Stimulated activated CD4-positive, alpha-beta T cell treated with anti-CD3 and anti-CD28 coated beads, Interleukin-2, amount 100 ng/mL, for 48 hours (primary cell): ENCODE measurements at regions not wholly inside any gene's neighbourhood (a gene's known extent, or its start where the extent isn't known, plus 50 kb on each side); places are given as distances from the start of the nearest gene placed in this dataset.

Experiments used
- DNase-seq, 2 donors: peaks; one replicate each; pipeline ENCODE4 v3.0.0-alpha.2; 2020

DNA sequence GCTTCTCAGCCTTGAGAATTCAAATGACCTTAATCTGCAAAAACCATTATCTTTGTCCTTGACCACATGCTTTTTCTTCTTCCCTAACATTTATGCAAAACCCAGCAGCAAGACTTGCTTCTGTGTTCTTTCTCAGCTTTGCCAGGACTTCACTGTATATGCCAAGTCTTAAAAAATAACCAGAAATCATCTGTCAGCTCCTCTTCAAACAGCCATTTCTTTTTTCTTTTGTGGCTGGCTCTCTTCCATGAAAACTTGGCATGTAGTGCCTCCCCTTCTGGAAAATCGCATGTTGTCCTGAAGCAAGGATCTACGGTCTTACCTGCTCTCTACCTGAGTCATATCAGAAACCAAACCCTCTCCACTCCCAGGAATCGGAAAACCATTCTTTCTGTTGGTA, 364.9 kb downstream of the RPS29 start:
- no peak for DNase-seq

DNA sequence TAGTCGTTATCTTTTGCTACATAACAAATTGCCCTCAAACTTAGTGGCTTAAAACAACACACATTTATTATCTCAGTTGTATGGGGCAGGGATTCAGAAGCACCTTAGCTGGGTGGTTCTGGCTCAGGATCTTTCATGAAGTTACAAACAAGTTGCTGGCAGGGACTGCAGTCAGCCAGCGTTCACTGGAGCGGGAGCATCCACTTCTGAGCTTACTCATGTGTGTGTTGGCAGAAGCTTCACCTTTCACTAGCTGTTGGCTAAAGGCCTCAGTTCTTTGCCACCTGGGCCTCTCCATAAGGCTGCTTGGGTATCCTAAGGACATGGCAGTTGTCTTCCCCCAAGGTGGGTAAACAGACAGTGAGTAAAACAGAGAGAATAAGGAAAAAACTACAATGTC, 365.7 kb downstream of the RPS29 start:
- no peak for DNase-seq

DNA sequence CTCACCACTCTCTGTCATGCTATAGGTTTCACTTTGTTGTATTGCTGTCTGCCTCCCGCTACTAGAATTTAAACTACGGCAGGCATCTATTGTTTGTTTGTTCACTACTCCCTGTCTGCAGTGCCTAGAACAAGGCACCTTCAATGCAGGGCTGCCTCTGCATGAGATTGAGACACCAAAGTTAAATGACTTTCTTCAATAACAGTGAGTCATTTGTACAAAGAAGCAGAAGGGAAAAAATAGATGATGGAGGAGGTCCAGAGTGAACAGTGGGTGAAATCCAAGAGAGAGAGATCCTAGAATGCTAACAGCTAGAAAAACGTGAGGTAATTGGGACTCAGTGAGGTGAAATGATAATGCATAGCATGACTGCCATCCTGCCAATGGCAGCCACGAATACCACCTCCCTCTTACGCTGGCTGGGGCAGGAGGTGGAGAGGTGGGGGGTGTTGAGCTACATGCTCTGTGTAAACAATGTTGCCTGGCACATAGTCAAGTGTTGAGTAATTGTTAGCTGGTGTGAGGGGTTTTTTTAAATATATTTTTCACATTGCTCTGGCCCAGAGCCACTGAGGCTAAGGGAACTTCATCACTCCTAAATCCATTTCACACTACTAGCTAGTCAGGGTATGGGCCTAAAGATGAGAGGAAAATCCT, 367.6 kb downstream of the RPS29 start:
- no peak for DNase-seq

DNA sequence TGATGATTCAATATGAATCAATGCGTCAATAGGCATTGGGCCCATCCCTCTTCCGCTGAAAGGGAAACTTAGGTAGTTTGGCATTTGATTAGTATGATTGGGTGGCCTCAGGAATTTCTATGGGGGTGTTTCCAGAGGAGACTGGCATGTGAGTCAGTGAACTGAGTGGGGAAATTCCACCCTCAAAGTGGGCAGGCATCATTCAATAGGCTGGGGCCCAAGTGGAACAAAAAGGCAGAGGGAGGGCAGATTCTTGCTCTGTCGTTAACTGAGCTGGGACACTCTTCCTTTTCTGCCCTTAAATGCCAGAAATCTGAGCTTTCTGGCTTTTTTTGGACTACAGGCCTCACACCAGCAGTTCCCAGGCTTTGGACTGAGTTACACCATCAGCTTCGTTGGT, 373.5 kb downstream of the RPS29 start:
- DNase-seq, result no peak

DNA sequence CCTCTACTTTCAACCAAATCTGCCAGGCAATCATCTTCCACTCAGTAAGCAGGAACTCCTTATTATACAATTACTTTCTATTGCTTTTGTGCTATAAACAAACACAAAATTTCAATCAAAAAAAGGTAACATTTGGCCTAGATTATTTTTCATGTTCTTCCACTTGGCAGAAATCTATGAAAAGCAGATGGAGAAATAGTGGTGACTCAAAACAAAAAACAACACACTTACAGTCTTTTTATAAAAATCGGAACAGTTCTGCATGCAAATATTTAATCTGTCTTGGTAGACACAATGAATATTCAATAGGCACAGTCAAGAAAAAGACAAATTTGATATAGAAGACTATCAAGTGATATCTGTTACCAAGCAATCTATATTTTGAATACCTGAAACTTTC, 376.8 kb downstream of the RPS29 start:
- no peak for DNase-seq

DNA sequence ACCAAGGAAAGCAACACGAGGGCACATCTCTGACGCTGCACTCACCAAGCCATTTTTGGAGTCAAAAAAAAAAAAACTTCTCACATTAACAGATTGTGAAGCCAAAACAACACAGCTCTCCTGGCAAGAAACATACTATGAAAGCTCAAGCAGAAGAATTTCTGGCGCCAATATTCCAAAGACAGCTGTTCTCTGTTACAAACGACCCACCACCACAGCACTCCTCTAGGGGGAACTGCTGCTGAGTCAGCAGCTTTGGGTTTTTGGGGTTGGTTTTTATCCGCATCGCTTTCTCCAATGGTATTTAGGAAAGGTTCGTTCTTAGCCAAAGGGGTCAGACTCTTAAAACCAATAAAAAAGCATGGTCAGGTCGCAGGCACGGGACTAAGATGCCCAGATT, 379.4 kb downstream of the RPS29 start:
- DNase-seq, result no peak

DNA sequence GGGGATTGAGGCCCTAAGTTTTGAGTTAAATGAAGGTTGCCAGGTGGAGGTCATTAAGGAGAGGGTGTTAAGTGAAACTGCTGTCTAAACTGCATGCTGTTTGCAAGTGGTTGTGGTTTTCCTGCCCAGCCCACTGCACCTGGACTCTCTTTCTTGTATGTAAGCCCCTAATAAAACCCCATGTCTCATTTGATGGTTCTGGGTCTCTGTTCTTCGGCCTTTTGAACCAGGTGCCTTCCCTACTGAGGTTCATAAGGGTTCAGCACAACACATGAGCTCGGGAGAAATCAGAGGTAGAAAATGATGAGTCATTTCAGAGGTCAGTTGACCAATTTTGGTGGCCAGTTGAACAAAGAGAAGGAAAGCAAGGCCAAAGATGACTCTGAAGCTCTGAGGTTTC, 382.5 kb downstream of the RPS29 start:
- DNase-seq, result no peak

DNA sequence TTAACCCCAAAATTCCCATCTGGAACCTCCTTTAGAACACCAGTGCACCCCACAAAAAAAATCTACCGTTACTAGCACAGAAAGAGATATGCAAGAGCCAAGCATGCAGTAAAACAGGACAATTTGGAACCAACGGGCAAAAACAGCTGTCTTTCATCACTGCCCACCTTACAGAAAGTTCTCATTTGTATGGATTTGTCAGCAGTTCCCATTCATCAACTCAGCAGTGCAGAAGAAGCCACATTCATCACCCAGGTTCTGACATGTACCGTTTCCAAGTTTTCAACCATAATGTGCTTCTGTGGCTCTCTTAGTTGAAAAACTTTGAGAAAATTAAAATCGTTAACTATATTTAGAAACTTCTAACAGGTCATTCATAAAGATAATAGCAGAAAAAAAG, 387.0 kb downstream of the RPS29 start:
- DNase-seq, result no peak

DNA sequence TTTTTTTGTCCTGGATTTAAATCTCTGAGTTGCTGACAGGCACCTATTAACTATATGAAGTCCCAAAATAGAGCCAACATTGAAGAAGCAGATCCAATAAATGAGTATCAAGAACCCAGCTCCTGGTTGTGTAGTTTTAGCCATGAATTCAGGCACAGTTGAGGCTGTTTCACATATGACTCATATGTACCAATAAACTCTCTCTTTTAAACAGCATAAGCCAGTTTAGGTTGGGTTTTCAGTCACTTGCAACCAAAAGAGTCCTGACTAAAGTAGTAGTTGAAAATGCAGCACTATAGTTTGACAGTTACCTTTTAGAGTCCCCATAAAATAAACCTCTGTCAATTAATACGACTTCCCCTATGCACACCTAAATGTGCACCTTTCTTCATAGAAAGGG, 389.9 kb downstream of the RPS29 start:
- DNase-seq, result no peak

DNA sequence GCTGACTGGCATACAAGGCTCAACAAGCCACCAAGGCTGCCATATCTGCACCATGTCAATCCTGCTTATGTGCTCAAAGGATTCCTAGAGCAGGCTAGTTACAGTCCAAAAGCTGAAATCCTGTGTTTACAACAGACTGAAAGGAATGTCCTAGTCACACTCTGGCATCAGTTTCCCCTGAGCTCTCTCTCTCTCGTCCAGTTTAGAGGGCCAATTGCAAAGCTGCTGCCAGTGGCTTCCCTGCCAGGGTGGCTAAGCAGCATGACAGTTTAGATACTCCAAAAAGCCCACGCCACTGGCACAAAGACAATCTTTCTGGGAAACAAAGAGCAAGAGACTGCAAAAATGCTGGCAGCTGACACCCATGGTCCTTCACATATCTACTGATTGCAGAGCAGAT, 392.1 kb downstream of the RPS29 start:
- no peak for DNase-seq

DNA sequence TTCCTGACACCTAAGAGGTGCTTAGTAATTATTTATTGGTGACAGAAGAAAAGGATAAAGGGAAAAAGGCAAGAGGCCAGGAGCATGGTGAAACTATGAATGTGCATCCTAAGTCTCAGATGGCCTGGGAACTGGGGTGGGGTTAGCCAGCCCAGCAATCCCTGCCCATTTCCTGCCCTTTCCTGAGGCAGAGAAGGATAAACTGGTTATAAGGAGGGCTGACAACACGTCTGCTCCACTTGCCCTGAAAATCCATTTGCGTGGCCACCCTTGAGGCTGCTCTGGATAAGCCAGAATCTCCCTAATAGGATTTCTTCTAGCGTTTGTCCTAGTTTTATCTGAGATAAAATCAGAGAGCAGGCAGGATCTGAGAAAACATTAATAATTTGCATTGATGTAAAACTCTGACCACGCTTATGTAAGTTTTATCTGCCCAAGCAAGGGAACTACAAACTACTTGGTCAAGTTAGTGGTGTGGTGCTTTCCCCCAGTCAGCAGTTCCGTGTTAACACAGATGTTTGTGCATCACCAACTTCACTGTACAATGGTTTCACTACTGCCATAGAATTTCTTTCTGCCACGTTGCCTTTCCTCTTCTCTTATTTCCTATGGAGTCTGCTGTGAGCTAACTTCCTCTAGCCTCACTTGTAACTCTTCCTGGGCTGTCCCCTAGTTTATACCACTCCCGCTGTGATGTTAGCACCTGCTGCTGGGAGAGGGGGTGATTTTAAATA, 392.7 kb downstream of the RPS29 start:
- DNase-seq, result no peak

DNA sequence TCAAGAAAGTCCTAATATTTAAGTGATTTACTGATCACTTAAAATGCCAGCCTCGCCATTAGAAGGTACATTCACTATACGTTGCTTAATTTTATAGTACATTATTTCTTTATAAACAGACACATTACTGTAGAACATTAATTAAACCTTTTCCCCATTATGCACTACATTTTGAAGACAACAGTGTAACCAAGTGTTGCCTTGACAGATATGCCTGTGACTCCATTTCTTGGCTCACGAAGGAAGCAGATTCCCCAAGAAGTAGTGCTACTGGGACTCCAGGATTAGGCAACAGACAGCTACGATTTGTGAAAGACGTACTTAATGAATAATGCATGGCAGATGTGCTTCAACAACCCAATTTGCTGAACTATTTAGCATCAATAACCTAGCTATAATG, 394.8 kb downstream of the RPS29 start:
- no peak for DNase-seq

DNA sequence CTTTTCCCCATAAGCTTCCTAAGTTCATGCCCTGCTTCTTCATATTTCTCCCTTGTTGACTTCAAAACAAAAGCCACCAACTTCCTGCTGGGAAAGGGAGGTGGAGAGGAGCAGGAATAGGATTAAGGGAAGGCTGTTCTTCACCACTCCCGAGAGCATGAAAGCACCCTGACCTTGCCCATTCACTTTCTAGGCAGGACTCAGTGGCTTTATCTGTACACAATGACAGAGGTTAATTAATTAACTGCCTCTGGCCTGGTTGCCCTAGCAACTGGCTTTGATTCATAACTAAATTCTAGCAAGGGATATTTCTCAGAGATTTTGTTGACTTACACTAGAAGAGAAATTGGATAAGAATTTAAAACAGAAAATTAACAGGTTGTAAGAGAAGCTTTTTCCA, 396.8 kb downstream of the RPS29 start:
- no peak for DNase-seq

DNA sequence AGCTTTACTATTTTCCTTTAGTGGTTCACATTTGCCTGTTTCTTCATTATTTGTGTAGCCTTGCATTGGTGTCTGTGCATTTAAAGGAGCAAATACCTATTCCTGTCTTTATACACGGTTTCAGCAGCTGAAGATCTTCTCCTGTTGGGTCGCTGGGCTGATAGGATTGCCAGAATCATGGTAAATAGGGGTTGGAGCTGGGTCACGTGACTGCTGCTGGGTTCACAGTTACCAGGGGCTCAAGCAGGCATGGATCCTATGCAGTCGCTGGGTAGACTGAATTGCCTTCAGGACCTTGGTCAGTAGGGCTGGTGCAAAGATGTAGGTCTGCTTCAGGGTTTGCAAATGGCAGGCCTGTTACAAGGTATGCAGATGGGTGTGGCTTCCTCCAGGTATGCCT, 398.4 kb downstream of the RPS29 start:
- DNase-seq, result no peak

DNA sequence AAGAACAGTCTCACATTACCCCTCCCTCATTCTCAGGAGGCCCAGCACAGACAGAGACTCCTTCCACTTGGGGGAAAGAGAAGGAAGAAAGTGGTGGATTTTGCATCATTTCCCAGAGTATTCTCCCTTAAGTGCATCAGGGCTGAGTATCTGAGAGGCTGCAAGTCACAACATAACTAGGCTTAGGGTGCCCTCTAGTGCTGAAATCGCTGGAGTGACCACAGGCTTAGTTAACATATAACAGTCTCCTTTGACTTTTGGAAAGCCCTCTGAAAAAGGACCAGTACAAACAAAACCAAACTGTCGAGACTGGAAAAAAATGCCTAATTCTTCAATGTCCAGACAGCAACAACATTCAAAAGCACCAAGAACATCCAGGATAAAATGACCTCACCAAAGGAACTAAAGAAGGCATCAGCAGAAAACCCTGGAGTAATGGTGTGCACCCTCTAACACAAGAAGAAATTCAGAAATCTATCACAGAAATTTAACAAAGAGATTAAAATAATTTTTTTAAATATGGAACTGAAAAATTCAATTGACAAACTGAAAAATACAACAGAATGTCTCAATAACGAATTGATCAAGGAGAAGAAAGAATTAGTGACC, 412.3 kb downstream of the RPS29 start:
- peak; percentile 39 to 43 for DNase-seq

DNA sequence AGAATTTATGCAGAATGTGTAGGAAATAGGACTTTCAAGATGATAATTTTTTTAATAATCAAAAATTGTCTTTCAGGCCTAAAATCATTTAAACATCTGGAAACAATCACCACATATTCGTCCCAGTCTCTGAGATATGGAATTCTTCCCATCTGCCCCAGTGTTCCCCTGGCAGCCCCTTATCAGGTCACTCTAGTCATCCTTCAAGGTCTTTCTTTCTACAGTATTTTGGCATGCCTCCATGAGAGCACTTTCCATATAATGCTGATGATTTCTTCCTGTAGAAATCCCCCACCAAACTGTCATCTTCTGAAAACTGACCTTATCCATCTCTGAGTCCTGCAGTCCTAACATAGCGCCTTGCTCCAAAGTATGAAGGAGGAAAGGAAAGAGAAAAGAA, 422.1 kb downstream of the RPS29 start:
- no peak for DNase-seq

DNA sequence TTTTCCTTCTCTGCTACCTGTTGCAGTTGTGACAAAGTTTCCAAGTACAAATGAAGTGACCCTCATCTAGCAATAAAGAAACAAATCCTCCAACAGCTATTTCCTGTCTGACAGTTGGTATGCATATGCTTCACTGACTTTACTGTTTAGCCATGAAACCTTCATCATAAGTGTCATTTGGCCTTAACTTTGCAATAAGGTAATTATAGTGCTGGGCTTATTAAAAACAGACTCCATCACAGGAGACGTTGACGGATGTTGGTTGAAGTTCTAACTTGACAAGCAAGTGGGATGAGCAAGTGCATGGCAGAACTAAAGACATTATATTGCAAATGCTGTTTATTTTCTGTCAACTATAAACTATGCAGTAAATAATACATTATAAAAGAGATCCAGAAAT, 425.2 kb downstream of the RPS29 start:
- DNase-seq, result no peak

DNA sequence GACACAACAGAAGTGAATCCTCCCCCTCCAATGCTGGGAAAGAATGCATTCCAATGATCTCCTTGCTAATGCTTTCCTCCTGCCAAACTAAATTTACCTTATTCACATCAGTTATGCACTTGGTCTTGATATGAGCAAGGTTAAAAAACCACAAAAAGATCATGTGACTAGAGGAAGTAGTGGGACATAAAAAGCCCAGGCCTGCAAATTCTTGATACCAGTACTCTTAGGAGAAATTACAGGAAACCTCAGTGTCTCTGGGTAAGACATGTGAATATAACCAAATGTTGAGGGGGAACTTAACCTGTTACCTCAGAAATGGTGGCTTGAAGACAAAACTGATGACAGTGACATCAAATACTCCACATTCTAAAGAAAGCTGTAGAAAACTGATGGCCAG, 427.1 kb downstream of the RPS29 start:
- DNase-seq, result no peak

DNA sequence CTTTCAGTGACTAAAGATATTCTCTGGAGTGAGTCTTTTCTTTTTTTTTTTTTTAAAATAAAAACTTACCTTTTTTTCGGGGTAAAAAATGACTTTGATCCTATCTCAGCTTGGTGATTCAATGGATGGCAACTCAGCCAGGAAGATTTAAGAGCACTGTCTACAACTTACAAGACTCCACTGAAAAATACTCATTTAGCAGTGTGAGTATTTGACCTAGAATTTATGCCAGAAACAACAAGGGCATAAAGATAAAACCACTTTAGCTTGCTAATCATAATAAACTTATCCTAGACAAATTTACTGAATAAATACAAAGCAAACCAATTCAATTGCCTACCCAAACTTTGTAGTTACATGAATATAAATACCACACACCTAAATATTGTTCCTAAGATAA, 446.6 kb downstream of the RPS29 start:
- DNase-seq, result no peak

DNA sequence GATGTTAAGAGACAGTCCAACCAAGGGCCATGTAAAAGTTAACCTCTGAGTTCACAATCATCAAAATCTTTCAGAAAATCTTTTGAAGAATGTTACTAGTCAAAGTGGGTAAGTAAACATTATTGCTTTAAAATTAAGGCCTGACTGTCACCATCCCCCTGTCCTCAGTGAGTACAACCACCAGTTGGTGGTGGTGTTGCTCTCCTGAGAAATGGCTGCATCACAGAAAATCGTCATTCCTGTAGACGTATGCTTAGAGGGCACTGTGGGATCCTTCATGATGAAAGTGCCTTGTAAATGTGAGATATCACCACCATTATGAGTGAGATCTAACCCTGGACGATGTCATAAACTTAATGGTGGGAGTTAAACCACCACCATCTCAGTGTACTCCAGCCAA, 451.2 kb downstream of the RPS29 start:
- no peak for DNase-seq

DNA sequence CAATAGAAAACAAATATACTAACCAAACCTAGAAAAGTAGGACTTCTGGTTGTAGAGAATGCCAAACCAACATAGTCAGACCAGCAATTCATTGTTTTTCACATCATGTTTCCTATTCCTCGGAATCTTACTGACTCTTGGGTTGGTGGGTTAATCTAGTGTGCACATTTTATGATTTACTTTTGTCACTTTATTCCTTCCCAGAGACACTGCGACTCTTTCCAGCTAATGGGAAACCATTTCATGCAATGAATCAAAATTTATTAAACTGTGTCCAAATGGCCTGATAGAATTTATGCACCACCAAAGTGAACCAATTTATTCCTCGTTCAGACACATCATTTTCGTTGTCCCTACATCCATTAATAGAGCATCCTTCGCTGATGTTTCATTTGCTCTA, 464.9 kb downstream of the RPS29 start:
- DNase-seq, result no peak

DNA sequence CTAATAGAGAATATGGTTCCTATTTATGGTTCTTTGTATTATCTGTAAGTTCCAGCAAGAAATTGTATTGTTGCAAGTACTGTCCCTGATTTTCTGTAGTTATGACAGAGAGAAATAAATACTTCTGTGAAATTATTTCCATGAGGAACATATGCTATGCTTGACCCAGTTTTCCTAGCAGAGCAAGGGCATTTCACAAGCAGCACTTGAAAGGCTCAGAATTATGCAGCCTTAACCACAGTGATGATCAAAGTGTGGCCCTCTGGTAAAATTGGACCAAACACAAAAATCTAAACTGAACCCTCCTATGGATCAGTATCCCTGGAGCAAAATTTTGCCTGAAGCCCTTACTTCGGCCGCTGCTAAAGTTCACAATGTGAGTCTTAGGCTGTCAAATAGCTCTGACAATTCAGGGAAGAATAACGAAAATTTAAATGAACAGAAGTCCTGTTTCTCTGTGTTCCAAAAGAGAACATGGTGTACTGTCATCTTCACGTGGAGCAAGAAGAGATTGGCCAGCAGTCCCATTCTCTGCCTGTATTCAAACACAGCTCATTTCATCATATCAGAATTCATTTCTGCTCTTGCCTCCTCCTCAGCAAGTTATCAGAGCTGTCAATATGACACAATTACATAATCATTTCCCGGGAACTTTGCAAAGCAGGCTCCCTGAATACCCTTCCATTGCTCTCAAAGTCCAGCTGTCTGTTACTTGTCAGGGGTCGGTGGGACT, 471.9 kb downstream of the RPS29 start:
- no peak for DNase-seq

DNA sequence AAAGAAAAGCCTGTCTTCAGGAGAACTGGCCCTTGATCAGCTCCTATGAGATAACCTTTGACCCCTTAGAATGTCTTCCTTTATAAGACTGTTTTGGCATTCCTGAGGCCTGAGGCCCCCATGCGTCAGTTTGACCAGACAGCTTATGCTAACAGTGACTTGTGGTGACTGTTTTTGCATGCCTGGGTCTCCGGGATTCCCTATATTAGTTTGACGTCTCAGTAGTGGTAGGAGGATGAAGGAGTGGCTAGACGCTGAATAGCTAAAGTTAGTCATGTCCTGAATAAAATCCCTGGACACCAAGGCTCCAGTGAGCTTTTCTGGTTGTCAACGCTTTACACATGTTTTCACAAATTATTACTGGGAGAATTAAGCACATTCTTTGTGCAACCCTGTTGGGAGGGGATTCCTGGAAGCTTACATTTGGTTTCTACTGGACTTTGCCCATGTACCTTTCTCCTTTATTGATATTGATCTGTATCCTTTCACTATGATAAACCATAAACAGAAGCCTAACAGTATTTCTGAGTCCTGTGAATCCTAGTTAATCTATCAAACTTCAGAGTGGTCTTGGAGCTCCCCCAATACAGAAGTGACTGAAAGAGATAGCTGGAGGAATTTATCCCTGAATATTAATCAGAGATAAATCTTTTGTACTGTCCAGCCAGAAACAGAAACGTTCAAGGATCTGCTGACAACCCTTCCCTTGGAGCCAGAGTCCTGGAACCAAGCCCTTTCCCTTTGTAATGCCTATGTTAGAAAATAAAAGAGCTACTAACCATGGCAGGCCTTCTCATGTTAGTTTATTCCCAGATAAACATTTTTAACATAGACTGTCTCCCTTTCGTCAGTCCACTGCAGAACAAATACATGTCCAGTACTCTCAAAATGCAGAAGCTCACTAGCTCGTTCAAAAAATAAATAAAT, 479.2 kb downstream of the RPS29 start:
- no peak for DNase-seq
